ENCODE measurements at regions not wholly inside any gene's neighbourhood (a gene's known extent, or its start where the extent isn't known, plus 50 kb on each side); places are given as distances from the start of the nearest gene placed in this dataset.
"Not testable (repeated sequence)": the region's sequence is repeated elsewhere in the genome, so short reads cannot be mapped to it uniquely, and the experiment has no call there.

GRCh38 chr16:79938575-79938974 is 338.0 kb upstream of the MAF start:
- no peak for TF ChIP-seq CTCF (conservative IDR thresholded peaks at IDR 0.05)
- H3K27ac ChIP-seq: no peak overlapping the region

DNA sequence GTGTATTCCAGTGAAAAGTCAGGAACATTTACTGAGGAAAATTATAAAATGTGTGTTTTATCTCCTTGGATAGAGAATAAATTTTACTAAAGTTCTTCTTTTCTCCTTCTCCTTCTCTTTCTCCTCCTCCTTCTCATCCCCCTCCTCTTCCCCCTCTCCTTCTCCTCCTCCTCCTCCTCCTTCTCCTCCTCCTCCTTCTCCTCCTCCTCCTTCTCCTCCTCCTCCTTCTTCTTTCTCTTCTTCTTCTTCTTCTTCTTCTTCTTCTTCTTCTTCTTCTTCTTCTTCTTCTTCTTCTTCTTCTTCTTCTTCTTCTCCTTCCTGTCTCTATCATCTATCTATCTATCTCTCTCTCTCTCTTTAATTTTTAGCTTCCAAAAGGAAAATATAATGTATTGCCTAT is 337.1 kb upstream of the MAF start:
- not testable (repeated sequence) for H3K27ac ChIP-seq

DNA sequence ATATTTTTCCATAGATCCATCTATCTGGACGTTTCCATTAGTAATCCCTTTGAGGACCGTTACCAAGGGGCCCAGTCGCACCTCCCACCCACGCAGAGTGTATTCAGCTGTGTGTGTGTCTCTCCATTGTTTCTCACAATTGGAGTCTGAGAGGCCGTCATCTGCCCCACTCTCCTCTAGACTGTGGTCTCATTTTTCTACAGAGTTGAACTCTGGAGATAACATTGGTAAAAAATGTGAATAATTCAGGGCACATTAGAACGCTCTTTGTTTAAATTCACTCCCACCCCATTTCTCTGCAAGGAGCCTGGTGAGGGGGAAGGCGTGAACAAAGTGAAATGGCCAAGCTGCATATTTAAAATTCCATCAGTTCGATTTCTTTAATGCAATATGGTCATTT is 333.1 kb upstream of the MAF start:
- no peak overlapping the region for H3K27ac ChIP-seq
- no peak for TF ChIP-seq CTCF (conservative IDR thresholded peaks at IDR 0.05)

DNA sequence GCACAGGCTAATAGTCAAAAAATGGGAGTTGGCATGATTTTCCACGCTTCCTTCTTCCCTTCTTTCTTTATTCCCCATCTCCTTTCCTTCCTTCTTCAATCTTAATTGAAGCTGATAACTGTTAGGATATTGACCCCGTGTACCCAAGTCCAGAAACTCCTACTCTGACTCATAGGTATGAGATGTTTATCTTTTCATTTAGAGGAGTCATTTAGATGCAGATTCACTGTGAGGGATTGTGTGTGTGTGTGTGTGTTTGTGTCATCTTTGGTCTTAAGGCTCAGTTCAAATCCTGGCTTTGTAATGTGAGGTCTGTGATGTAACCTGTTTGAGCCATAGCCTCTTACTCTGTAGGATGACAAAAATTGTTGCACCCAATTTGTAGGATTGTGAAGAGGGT is 332.0 kb upstream of the MAF start:
- TF ChIP-seq CTCF (conservative IDR thresholded peaks at IDR 0.05): no peak
- no peak overlapping the region for H3K27ac ChIP-seq

DNA sequence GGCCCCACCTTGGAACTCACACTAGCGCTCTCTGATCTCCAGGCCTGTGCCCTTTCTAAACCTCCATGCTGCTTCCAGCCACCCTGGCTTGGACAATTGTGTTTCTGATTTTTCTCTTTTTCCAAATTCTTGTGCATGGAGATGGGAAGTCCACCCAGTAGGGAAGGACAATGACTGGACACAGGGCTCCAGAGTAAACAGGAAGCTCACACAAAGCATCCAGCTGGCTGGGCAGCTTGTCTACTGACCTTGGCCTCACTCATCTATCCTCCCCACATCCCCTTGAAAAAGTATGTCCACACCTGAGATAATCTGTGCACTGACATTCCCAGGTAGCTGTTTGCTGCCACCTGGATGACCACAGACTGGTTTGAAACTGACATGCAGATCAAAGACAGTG is 331.2 kb upstream of the MAF start:
- TF ChIP-seq CTCF (conservative IDR thresholded peaks at IDR 0.05): no peak
- H3K27ac ChIP-seq: no peak overlapping the region

GRCh38 chr16:79929260-79929965 is 328.9 kb upstream of the MAF start:
- TF ChIP-seq CTCF (conservative IDR thresholded peaks at IDR 0.05): no peak
- no peak overlapping the region for H3K27ac ChIP-seq

GRCh38 chr16:79928142-79928873 is 327.8 kb upstream of the MAF start:
- no peak overlapping the region for H3K27ac ChIP-seq
- TF ChIP-seq CTCF (conservative IDR thresholded peaks at IDR 0.05): no peak
